GM18909 (cell line): ENCODE measurements at regions not wholly inside any gene's neighbourhood (a gene's known extent, or its start where the extent isn't known, plus 50 kb on each side); places are given as distances from the start of the nearest gene placed in this dataset.

Experiments used
- ATAC-seq: cut with Tn5 transposase; IDR thresholded peaks from one replicate; pipeline ENCODE4 v1.9.1; 2021; ENCODE audit warnings: mild to moderate bottlenecking; ENCODE audit not compliant: unreplicated experiment, poor library complexity

GRCh38 chr7:130894146-130894908, 160.3 kb upstream of the KLF14 start:
- ATAC-seq, result no peak

- ATAC-seq, result no peak
These were observed 161.1 kb upstream of the KLF14 start for GRCh38 chr7:130894909-130895750.

- ATAC-seq, result no peak
These were observed 162.3 kb upstream of the KLF14 start for GRCh38 chr7:130896051-130896881.

GRCh38 chr7:130896898-130897514, 163.0 kb upstream of the KLF14 start:
- ATAC-seq, result no peak

- no peak for ATAC-seq
These were observed 163.8 kb upstream of the KLF14 start for GRCh38 chr7:130897515-130898419.

- no peak for ATAC-seq
These were observed 165.1 kb upstream of the KLF14 start for GRCh38 chr7:130899071-130899560.

- no peak for ATAC-seq
These were observed 165.8 kb upstream of the KLF14 start for GRCh38 chr7:130899638-130900401.

- ATAC-seq, result no peak
These were observed 166.6 kb upstream of the KLF14 start for GRCh38 chr7:130900471-130901076.

- no peak for ATAC-seq
These were observed 167.3 kb upstream of the KLF14 start for GRCh38 chr7:130901209-130901783.

- no peak for ATAC-seq
These were observed 168.8 kb upstream of the KLF14 start for GRCh38 chr7:130902755-130903357.

GRCh38 chr7:130903358-130903974, 169.5 kb upstream of the KLF14 start:
- no peak for ATAC-seq

- no peak for ATAC-seq
These were observed 170.2 kb upstream of the KLF14 start for GRCh38 chr7:130904031-130904757.

- no peak for ATAC-seq
These were observed 170.8 kb upstream of the KLF14 start for GRCh38 chr7:130904792-130905191.

GRCh38 chr7:130906575-130906974, 172.6 kb upstream of the KLF14 start:
- ATAC-seq, result no peak

GRCh38 chr7:130907439-130907838, 173.4 kb upstream of the KLF14 start:
- ATAC-seq, result no peak
